ENCODE measurements at regions not wholly inside any gene's neighbourhood (a gene's known extent, or its start where the extent isn't known, plus 50 kb on each side); places are given as distances from the start of the nearest gene placed in this dataset.
"Not testable (repeated sequence)": the region's sequence is repeated elsewhere in the genome, so short reads cannot be mapped to it uniquely, and the experiment has no call there.

GRCh38 chr14:57122129-57122528 is 146.6 kb downstream of the EXOC5 start:
- H2AFZ ChIP-seq (ENCODE audit: low read depth, low read length) = no peak overlapping the region
- H3K9me3 ChIP-seq (ENCODE audit: insufficient read depth, low read length) = no peaks in the 10 kb centered on the region
- no peaks in the 10 kb centered on the region for H3K36me3 ChIP-seq (replicated peaks; ENCODE audit: low read depth, low read length)
- TF ChIP-seq EZH2phosphoT487 (IDR thresholded peaks at IDR 0.05; ENCODE audit: low read depth) (no peak), CTCF (IDR thresholded peaks at IDR 0.05; ENCODE audit: low read depth, low read length) (no peak)
- H4K20me1 ChIP-seq (ENCODE audit: insufficient read depth, low read length) = no peaks in the 10 kb centered on the region
- H3K4me1 ChIP-seq (ENCODE audit: low read length) = no peaks in the 10 kb centered on the region
- peaks cover 9% of the 10 kb centered on the region; the same call in 1 of the 2 replicates for H3K27me3 ChIP-seq (ENCODE audit: low read depth, low read length)
- no peak overlapping the region for H3K27ac ChIP-seq (ENCODE audit: low read length)
- no peak overlapping the region for H3K4me3 ChIP-seq (ENCODE audit: low read length)
- no peaks in the 10 kb centered on the region for H3K79me2 ChIP-seq (ENCODE audit: low read length)
- H3K4me2 ChIP-seq (ENCODE audit: low read length) = no peak overlapping the region
- no peak overlapping the region for H3K9ac ChIP-seq (ENCODE audit: low read length)

- not testable (repeated sequence) for H3K4me3 ChIP-seq (ENCODE audit: low read length); H3K9ac ChIP-seq (ENCODE audit: low read length); H2AFZ ChIP-seq (ENCODE audit: low read depth, low read length); H3K4me1 ChIP-seq (ENCODE audit: low read length); H3K27me3 ChIP-seq (ENCODE audit: low read depth, low read length); H3K4me2 ChIP-seq (ENCODE audit: low read length); H3K9me3 ChIP-seq (ENCODE audit: insufficient read depth, low read length); H3K79me2 ChIP-seq (ENCODE audit: low read length); H4K20me1 ChIP-seq (ENCODE audit: insufficient read depth, low read length); H3K36me3 ChIP-seq (replicated peaks; ENCODE audit: low read depth, low read length); H3K27ac ChIP-seq (ENCODE audit: low read length)
Observed at GRCh38 chr14:57112072-57112807, 156.5 kb downstream of the EXOC5 start.

GRCh38 chr14:57110411-57110810 is 158.3 kb downstream of the EXOC5 start:
- not testable (repeated sequence) for H3K4me2 ChIP-seq (ENCODE audit: low read length); H3K4me1 ChIP-seq (ENCODE audit: low read length); H3K4me3 ChIP-seq (ENCODE audit: low read length); H3K9ac ChIP-seq (ENCODE audit: low read length); H4K20me1 ChIP-seq (ENCODE audit: insufficient read depth, low read length); H3K36me3 ChIP-seq (replicated peaks; ENCODE audit: low read depth, low read length); H2AFZ ChIP-seq (ENCODE audit: low read depth, low read length); H3K27ac ChIP-seq (ENCODE audit: low read length); H3K9me3 ChIP-seq (ENCODE audit: insufficient read depth, low read length); H3K79me2 ChIP-seq (ENCODE audit: low read length); H3K27me3 ChIP-seq (ENCODE audit: low read depth, low read length)

- Histone ChIP-seq H3K4me2 (ENCODE audit: low read length) (no peak overlapping the region), H3K4me1 (ENCODE audit: low read length) (no peaks in the 10 kb centered on the region), H3K36me3 (replicated peaks; ENCODE audit: low read depth, low read length) (no peaks in the 10 kb centered on the region), H3K9me3 (ENCODE audit: insufficient read depth, low read length) (no peaks in the 10 kb centered on the region), H3K9ac (ENCODE audit: low read length) (no peak overlapping the region), H2AFZ (ENCODE audit: low read depth, low read length) (no peak overlapping the region), H3K27ac (ENCODE audit: low read length) (no peak overlapping the region), H3K27me3 (ENCODE audit: low read depth, low read length) (peaks cover 10% of the 10 kb centered on the region; the same call in 1 of the 2 replicates), H3K4me3 (ENCODE audit: low read length) (no peak overlapping the region), H4K20me1 (ENCODE audit: insufficient read depth, low read length) (no peaks in the 10 kb centered on the region), H3K79me2 (ENCODE audit: low read length) (no peaks in the 10 kb centered on the region)
- TF ChIP-seq CTCF (IDR thresholded peaks at IDR 0.05; ENCODE audit: low read depth, low read length) (no peak), EZH2phosphoT487 (IDR thresholded peaks at IDR 0.05; ENCODE audit: low read depth) (no peak)
Observed at GRCh38 chr14:57091030-57091608, 177.6 kb downstream of the EXOC5 start.

GRCh38 chr14:57089901-57090300 is 178.8 kb downstream of the EXOC5 start:
- Histone ChIP-seq H3K4me2 (ENCODE audit: low read length) (no peak overlapping the region), H3K27me3 (ENCODE audit: low read depth, low read length) (peaks cover 17% of the 10 kb centered on the region; the same call in 1 of the 2 replicates), H3K4me3 (ENCODE audit: low read length) (no peak overlapping the region), H2AFZ (ENCODE audit: low read depth, low read length) (no peak overlapping the region), H3K4me1 (ENCODE audit: low read length) (no peaks in the 10 kb centered on the region), H3K79me2 (ENCODE audit: low read length) (no peaks in the 10 kb centered on the region), H3K9ac (ENCODE audit: low read length) (no peak overlapping the region), H3K27ac (ENCODE audit: low read length) (no peak overlapping the region), H3K9me3 (ENCODE audit: insufficient read depth, low read length) (no peaks in the 10 kb centered on the region), H3K36me3 (replicated peaks; ENCODE audit: low read depth, low read length) (no peaks in the 10 kb centered on the region), H4K20me1 (ENCODE audit: insufficient read depth, low read length) (no peaks in the 10 kb centered on the region)
- no peak for TF ChIP-seq CTCF (IDR thresholded peaks at IDR 0.05; ENCODE audit: low read depth, low read length)
- no peak for TF ChIP-seq EZH2phosphoT487 (IDR thresholded peaks at IDR 0.05; ENCODE audit: low read depth)

All from OCI-LY3 (cell line).